Smooth muscle cell (in vitro differentiated cells): ENCODE measurements at regions not wholly inside any gene's neighbourhood (a gene's known extent, or its start where the extent isn't known, plus 50 kb on each side); places are given as distances from the start of the nearest gene placed in this dataset.
"Not testable (repeated sequence)": the region's sequence is repeated elsewhere in the genome, so short reads cannot be mapped to it uniquely, and the experiment has no call there.

ENCODE experiments used
- DNase-seq: peaks from one replicate; lab custom pipeline; 2025; ENCODE audit not compliant: unreplicated experiment; lab: John Stamatoyannopoulos, UW
- H2AFZ ChIP-seq: fragments of 200-600 bp; sonication (generic); 2 replicates; pipeline ENCODE4 v1.6.0; 2016; ENCODE audit warnings: antibody characterized with exemption, low read depth, mild to moderate bottlenecking
- H3F3A ChIP-seq: fragments of 200-600 bp; sonication (generic); 2 replicates; pipeline ENCODE4 v1.6.0; 2017; ENCODE audit warnings: antibody characterized with exemption, low read depth
- H3K27ac ChIP-seq: fragments of 200-600 bp; sonication (generic); 2 replicates; pipeline ENCODE4 v1.5.1; 2016; ENCODE audit warnings: low read depth, mild to moderate bottlenecking
- H3K27me3 ChIP-seq: fragments of 200-600 bp; sonication (generic); 2 replicates; pipeline ENCODE4 v1.6.1; 2016; ENCODE audit warnings: low read depth, mild to moderate bottlenecking
- H3K36me3 ChIP-seq: fragments of 200-600 bp; sonication (generic); 2 replicates; pipeline ENCODE4 v1.5.1; 2016; ENCODE audit warnings: low read depth
- H3K4me1 ChIP-seq: fragments of 200-600 bp; sonication (generic); 2 replicates; pipeline ENCODE4 v1.5.1; 2016; ENCODE audit warnings: low read depth
- H3K4me2 ChIP-seq: fragments of 200-600 bp; sonication (generic); 2 replicates; pipeline ENCODE4 v1.6.0; 2016; ENCODE audit warnings: mild to moderate bottlenecking
- H3K4me3 ChIP-seq: fragments of 200-600 bp; sonication (generic); 2 replicates; pipeline ENCODE4 v1.5.1; 2016; ENCODE audit warnings: mild to moderate bottlenecking
- H3K79me2 ChIP-seq: fragments of 200-600 bp; sonication (generic); 2 replicates; pipeline ENCODE4 v1.6.0; 2016; ENCODE audit warnings: low read depth, mild to moderate bottlenecking
- H3K9ac ChIP-seq: fragments of 200-600 bp; sonication (generic); 2 replicates; pipeline ENCODE4 v1.6.0; 2016; ENCODE audit warnings: low read depth
- H3K9me3 ChIP-seq: fragments of 200-600 bp; sonication (generic); replicated peaks from 2 replicates; pipeline ENCODE4 v1.5.1; 2016; ENCODE audit warnings: low read depth
- H4K20me1 ChIP-seq: fragments of 200-600 bp; sonication (generic); 2 replicates; pipeline ENCODE4 v1.6.0; 2016; ENCODE audit warnings: low read depth
- WGBS: methylation state at CpG from one replicate; pipeline ENCODE4 v1.1.7; 2016; ENCODE audit warnings: low lambda C conversion rate; 5-methylcytosine and 5-hydroxymethylcytosine counted together
- TF ChIP-seq, protein P1 (sequence below): fragments of 200-600 bp; sonication (generic); IDR thresholded peaks from 2 replicates; pipeline ENCODE4 v1.5.1; 2017; ENCODE audit warnings: borderline replicate concordance, mild to moderate bottlenecking, antibody characterized with exemption; ENCODE audit not compliant: insufficient read depth, poor library complexity, severe bottlenecking

GRCh38 chr5:111928511-111928910, 171.5 kb upstream of the NREP start:
- Histone ChIP-seq H3K79me2 (no peaks in the 10 kb centered on the region), H4K20me1 (no peaks in the 10 kb centered on the region), H3K4me1 (peaks cover 8% of the 10 kb centered on the region), H3K4me3 (no peak overlapping the region), H2AFZ (no peak overlapping the region), H3K4me2 (no peak overlapping the region), H3K9me3 (no peaks in the 10 kb centered on the region), H3K36me3 (no peaks in the 10 kb centered on the region), H3K27ac (no peak overlapping the region), H3K27me3 (no peaks in the 10 kb centered on the region), H3F3A (peaks cover 17% of the 10 kb centered on the region), H3K9ac (no peak overlapping the region)
- TF ChIP-seq, protein P1, sequence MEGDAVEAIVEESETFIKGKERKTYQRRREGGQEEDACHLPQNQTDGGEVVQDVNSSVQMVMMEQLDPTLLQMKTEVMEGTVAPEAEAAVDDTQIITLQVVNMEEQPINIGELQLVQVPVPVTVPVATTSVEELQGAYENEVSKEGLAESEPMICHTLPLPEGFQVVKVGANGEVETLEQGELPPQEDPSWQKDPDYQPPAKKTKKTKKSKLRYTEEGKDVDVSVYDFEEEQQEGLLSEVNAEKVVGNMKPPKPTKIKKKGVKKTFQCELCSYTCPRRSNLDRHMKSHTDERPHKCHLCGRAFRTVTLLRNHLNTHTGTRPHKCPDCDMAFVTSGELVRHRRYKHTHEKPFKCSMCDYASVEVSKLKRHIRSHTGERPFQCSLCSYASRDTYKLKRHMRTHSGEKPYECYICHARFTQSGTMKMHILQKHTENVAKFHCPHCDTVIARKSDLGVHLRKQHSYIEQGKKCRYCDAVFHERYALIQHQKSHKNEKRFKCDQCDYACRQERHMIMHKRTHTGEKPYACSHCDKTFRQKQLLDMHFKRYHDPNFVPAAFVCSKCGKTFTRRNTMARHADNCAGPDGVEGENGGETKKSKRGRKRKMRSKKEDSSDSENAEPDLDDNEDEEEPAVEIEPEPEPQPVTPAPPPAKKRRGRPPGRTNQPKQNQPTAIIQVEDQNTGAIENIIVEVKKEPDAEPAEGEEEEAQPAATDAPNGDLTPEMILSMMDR, result no peak
- DNase-seq, result no peak

- DNase-seq, result no peak
- peaks cover 17% of the 10 kb centered on the region for H3F3A ChIP-seq
- H3K4me3 ChIP-seq, result no peak overlapping the region
- H4K20me1 ChIP-seq, result no peaks in the 10 kb centered on the region
- H3K36me3 ChIP-seq, result no peaks in the 10 kb centered on the region
- no peaks in the 10 kb centered on the region for H3K9me3 ChIP-seq
- H3K4me2 ChIP-seq, result no peak overlapping the region
- H3K27me3 ChIP-seq, result no peaks in the 10 kb centered on the region
- H3K4me1 ChIP-seq, result peaks cover 8% of the 10 kb centered on the region
- H3K27ac ChIP-seq, result no peak overlapping the region
- H3K9ac ChIP-seq, result no peak overlapping the region
- TF ChIP-seq, protein P1, result no peak
- no peak overlapping the region for H2AFZ ChIP-seq
- no peaks in the 10 kb centered on the region for H3K79me2 ChIP-seq
- 98% methylated on average over 2 of the region's 2 CpGs for WGBS
These were observed 170.2 kb upstream of the NREP start for GRCh38 chr5:111927191-111927590.

DNA sequence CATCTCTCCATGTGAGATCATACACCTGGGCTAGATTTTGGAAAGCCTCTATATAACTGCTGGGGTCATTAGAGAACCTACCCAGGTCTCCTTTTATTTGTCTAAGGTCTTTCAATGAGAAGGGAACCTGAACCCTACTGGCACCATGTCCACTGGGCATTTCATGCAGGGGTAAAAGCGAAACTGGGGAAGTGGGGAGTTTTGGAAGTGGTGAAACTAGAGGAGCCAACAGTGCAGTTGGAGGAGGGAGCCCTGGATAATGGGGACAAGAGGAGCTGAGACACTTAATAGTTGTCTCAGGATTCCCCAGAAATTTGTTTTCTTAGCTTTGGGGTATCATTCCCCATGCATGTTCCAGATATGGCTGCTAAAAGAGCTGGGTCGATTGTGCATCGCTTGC, 169.0 kb upstream of the NREP start:
- no peak overlapping the region for H2AFZ ChIP-seq
- TF ChIP-seq, protein P1, result no peak
- H3K27me3 ChIP-seq, result no peaks in the 10 kb centered on the region
- no peaks in the 10 kb centered on the region for H3K36me3 ChIP-seq
- 99% methylated on average over 3 of the region's 3 CpGs for WGBS
- no peaks in the 10 kb centered on the region for H3K79me2 ChIP-seq
- H3K4me3 ChIP-seq, result no peak overlapping the region
- no peak overlapping the region for H3K27ac ChIP-seq
- H3F3A ChIP-seq, result peaks cover 11% of the 10 kb centered on the region
- H3K4me2 ChIP-seq, result no peak overlapping the region
- peaks cover 8% of the 10 kb centered on the region for H3K4me1 ChIP-seq
- no peak for DNase-seq
- no peak overlapping the region for H3K9ac ChIP-seq
- no peaks in the 10 kb centered on the region for H3K9me3 ChIP-seq
- H4K20me1 ChIP-seq, result no peaks in the 10 kb centered on the region

GRCh38 chr5:111922344-111922743, 165.3 kb upstream of the NREP start:
- no peak for DNase-seq
- H3K4me1 ChIP-seq, result no peaks in the 10 kb centered on the region
- no peaks in the 10 kb centered on the region for H3K9me3 ChIP-seq
- 100% methylated on average over 4 of the region's 4 CpGs for WGBS
- H4K20me1 ChIP-seq, result no peaks in the 10 kb centered on the region
- H3K27me3 ChIP-seq, result no peaks in the 10 kb centered on the region
- H3K36me3 ChIP-seq, result no peaks in the 10 kb centered on the region
- H3K4me2 ChIP-seq, result no peak overlapping the region
- no peaks in the 10 kb centered on the region for H3K79me2 ChIP-seq
- no peak overlapping the region for H3K27ac ChIP-seq
- H3F3A ChIP-seq, result no peaks in the 10 kb centered on the region
- no peak overlapping the region for H3K9ac ChIP-seq
- no peak overlapping the region for H2AFZ ChIP-seq
- no peak overlapping the region for H3K4me3 ChIP-seq
- TF ChIP-seq, protein P1, result no peak

- not testable (repeated sequence) for H3K9ac ChIP-seq, H3K27me3 ChIP-seq, H3K9me3 ChIP-seq, H3F3A ChIP-seq, H4K20me1 ChIP-seq, H3K79me2 ChIP-seq, H3K4me1 ChIP-seq, DNase-seq, H3K36me3 ChIP-seq, H3K4me3 ChIP-seq, H3K27ac ChIP-seq, H2AFZ ChIP-seq, H3K4me2 ChIP-seq
- WGBS, result 98% methylated on average over 2 of the region's 2 CpGs
These were observed 164.7 kb upstream of the NREP start for GRCh38 chr5:111921691-111922090.
